ENCODE measurements at regions not wholly inside any gene's neighbourhood (a gene's known extent, or its start where the extent isn't known, plus 50 kb on each side); places are given as distances from the start of the nearest gene placed in this dataset.
A peak's percentile ranks its signal among the peaks of the same experiment; 100 is the strongest.

GRCh38 chr15:35663956-35664355 is 118.0 kb upstream of the DPH6 start:
- no peak for DNase-seq

GRCh38 chr15:35665896-35666536 is 120.1 kb upstream of the DPH6 start:
- no peak for DNase-seq

GRCh38 chr15:35667908-35668307 is 121.9 kb upstream of the DPH6 start:
- DNase-seq: no peak

- no peak for DNase-seq
These were observed 123.1 kb upstream of the DPH6 start for GRCh38 chr15:35669021-35669420.

GRCh38 chr15:35669432-35670045 is 123.6 kb upstream of the DPH6 start:
- DNase-seq: no peak

- no peak for DNase-seq
These were observed 125.2 kb upstream of the DPH6 start for GRCh38 chr15:35671197-35671596.

GRCh38 chr15:35671981-35672380 is 126.0 kb upstream of the DPH6 start:
- no peak for DNase-seq

GRCh38 chr15:35673093-35673684 is 127.2 kb upstream of the DPH6 start:
- peak in 1 of 2 donors; percentile 2 for DNase-seq

GRCh38 chr15:35674873-35675781 is 129.2 kb upstream of the DPH6 start:
- no peak for DNase-seq

GRCh38 chr15:35678774-35679173 is 132.8 kb upstream of the DPH6 start:
- DNase-seq: no peak

GRCh38 chr15:35679186-35679585 is 133.2 kb upstream of the DPH6 start:
- no peak for DNase-seq

GRCh38 chr15:35680951-35681350 is 135.0 kb upstream of the DPH6 start:
- DNase-seq: no peak

GRCh38 chr15:35686347-35686746 is 140.4 kb upstream of the DPH6 start:
- no peak for DNase-seq

- DNase-seq: no peak
These were observed 143.3 kb upstream of the DPH6 start for GRCh38 chr15:35689266-35689665.

GRCh38 chr15:35690089-35690488 is 144.1 kb upstream of the DPH6 start:
- DNase-seq: no peak

- DNase-seq: no peak
These were observed 144.7 kb upstream of the DPH6 start for GRCh38 chr15:35690698-35691116.

- no peak for DNase-seq
These were observed 145.3 kb upstream of the DPH6 start for GRCh38 chr15:35691173-35691761.

- no peak for DNase-seq
These were observed 146.2 kb upstream of the DPH6 start for GRCh38 chr15:35691891-35692867.

GRCh38 chr15:35693286-35693685 is 147.3 kb upstream of the DPH6 start:
- no peak for DNase-seq

- no peak for DNase-seq
These were observed 147.9 kb upstream of the DPH6 start for GRCh38 chr15:35693886-35694285.

- no peak for DNase-seq
These were observed 149.0 kb upstream of the DPH6 start for GRCh38 chr15:35695003-35695402.

GRCh38 chr15:35696767-35697231 is 150.8 kb upstream of the DPH6 start:
- no peak for DNase-seq
